H1 (cell line): ENCODE measurements at regions not wholly inside any gene's neighbourhood (a gene's known extent, or its start where the extent isn't known, plus 50 kb on each side); places are given as distances from the start of the nearest gene placed in this dataset.

Source experiments
- ASH2L ChIP-seq: fragments of 200-600, 300-600 bp; sonication (generic); IDR thresholded peaks from one replicate; pipeline ENCODE4 v1.7.1; 2017; ENCODE audit warnings: low read length
- ATF3 ChIP-seq: IDR thresholded peaks from 2 replicates; pipeline ENCODE4 v1.6.1; 2011; ENCODE audit warnings: low read depth, mild to moderate bottlenecking, low read length; ENCODE audit not compliant: insufficient read depth
- BACH1 ChIP-seq: IDR thresholded peaks from 2 replicates; pipeline ENCODE4 v1.6.1; 2012; ENCODE audit warnings: low read length, improper control_type of control experiment
- E2F6 ChIP-seq: IDR thresholded peaks from 2 replicates; pipeline ENCODE4 v1.6.1; 2012; ENCODE audit warnings: inconsistent platforms
- EGR1 ChIP-seq: IDR thresholded peaks from 2 replicates; pipeline ENCODE4 v1.6.1; 2011; ENCODE audit warnings: low read depth, low read length, borderline replicate concordance
- EP300 ChIP-seq, 2 experiments: IDR thresholded peaks; 1 replicate in 1 of 2; 2 replicates in 1 of 2; pipeline ENCODE4 v1.6.1; 2011 to 2012; ENCODE audit warnings: low read depth in 2 of 2, low read length in 2 of 2, mild to moderate bottlenecking in 2 of 2, borderline replicate concordance in 1 of 2, inconsistent platforms in 1 of 2, moderate library complexity in 1 of 2
- HDAC2 ChIP-seq, 2 experiments: fragments of 300-600 bp in 1 of 2; sonication (generic) in 1 of 2; IDR thresholded peaks; 2 replicates each; pipeline ENCODE4 v1.6.1; 2011 to 2012; ENCODE audit warnings: low read depth in 2 of 2, low read length in 2 of 2, mild to moderate bottlenecking in 2 of 2, moderate library complexity in 2 of 2, borderline replicate concordance in 1 of 2, inconsistent platforms in 1 of 2
- JUND ChIP-seq: IDR thresholded peaks from 2 replicates; pipeline ENCODE4 v1.6.1; 2011; ENCODE audit warnings: mild to moderate bottlenecking, improper control_type of control experiment, low read length
- SIN3A ChIP-seq, 2 experiments: IDR thresholded peaks in 1 of 2; conservative IDR thresholded peaks in 1 of 2; 2 replicates each; pipeline ENCODE4 v1.6.1; 2011 to 2012; ENCODE audit warnings: low read length in 2 of 2, improper control_type of control experiment in 1 of 2, low read depth in 1 of 2, mild to moderate bottlenecking in 1 of 2
- ZNF274 ChIP-seq: IDR thresholded peaks from 2 replicates; pipeline ENCODE4 v1.7.0; 2012; ENCODE audit warnings: low read length, borderline replicate concordance; ENCODE audit errors: extremely low read depth

GRCh38 chr20:56797023-56797422, 167.9 kb downstream of the TFAP2C start (continued):
- TF ChIP-seq HDAC2 (IDR thresholded peaks at IDR 0.05; ENCODE audit: borderline replicate concordance in 1 of 2, low read depth in 2 of 2, low read length in 2 of 2) (no peak), EGR1 (no peak), ASH2L (no peak), SIN3A (conservative IDR thresholded peaks at IDR 0.05 in 1 of 2, IDR thresholded peaks at IDR 0.05 in 1 of 2; ENCODE audit: low read depth in 1 of 2, low read length in 2 of 2) (no peak), E2F6 (no peak), ATF3 (no peak), BACH1 (no peak), EP300 (IDR thresholded peaks at IDR 0.05; ENCODE audit: borderline replicate concordance in 1 of 2, low read depth in 2 of 2, low read length in 2 of 2) (no peak), ZNF274 (no peak), JUND (no peak)
